NCI-H2227 treated with DMSO at 0.1 percent for 48 hours (cell line): ENCODE measurements at regions not wholly inside any gene's neighbourhood (a gene's known extent, or its start where the extent isn't known, plus 50 kb on each side); places are given as distances from the start of the nearest gene placed in this dataset.

ENCODE experiments used
- DNase-seq: peaks from one replicate; lab custom pipeline; 2025; lab: John Stamatoyannopoulos, UW

DNA sequence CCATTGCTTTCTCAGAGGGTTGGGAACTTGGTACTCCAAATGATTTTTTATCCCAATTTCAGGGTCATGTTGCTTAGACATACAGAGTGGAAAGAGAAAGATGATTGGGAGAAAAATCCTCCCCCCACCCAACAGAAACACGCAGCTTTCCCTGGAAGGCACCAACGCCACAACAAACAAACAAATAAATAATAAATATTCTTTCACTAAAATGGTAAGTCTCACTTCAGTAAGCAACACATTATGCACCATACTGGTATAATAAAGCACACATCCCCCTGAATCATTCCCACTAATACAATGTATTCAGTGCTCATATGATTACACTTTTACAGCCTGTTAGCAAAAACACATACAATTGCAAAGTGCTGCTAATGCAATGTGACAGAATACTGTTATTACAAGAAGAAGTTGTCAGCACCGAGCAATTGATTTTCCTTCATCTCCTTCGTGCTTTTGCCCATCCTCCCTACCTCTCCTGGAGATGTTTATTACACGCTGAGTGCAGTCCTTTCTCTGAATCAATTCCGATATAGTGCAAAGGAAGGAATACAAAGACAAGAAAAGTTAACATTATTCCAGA lies 359.9 kb downstream of the TXNL1 start:
- DNase-seq = peak; percentile 36

DNA sequence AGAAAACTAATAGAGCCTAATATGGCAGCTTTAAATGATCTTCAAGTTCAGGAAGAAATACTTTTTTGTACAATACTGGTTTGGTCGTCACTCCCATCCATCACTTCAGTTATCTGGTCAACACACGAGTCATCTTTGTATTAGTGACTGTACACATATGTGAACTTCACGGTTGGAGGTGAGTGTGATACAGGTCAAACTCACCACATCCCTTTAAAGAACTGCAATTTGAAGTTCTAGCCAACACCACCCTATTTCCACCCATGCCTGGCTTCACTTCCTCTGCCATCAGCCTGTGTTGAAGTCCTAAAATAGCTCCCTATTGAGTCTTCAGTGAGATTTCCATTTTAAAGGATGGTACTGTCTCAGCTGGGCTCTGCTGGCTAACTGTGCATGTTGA lies 361.9 kb downstream of the TXNL1 start:
- DNase-seq = no peak

DNA sequence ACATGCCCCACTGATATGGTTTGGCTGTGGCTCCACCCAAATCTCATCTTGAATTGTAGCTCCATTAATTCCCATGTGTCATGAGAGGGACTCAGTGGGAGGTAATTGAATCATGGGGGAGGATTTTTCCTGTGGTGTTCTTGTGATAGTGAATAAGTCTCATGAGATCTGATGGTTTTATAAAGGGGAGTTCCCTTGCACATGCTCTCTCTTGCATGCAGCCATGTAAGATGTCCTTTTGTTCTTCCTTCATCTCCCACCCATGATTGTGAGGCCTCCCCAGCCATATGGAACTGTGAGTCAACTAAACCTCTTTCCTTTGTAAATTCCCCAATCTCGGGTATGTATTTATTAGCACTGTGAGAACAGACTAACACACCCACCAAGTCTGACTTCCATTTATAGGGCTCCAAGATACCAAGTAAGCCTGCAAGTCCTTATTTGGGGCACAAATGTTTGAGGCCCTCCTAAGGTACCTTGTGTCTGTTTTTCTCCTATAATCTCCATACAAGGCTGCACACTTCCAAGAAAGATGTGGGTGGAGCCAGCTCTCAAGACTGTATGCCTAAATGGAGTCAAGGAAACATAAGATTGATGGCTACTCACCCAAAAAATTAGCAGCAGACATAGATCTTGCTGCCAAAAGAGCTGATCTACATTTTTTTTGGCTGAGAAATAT lies 364.7 kb downstream of the TXNL1 start:
- peak; percentile 20 for DNase-seq

- no peak for DNase-seq
These were observed 367.6 kb downstream of the TXNL1 start for GRCh38 chr18:56270671-56271250.

DNA sequence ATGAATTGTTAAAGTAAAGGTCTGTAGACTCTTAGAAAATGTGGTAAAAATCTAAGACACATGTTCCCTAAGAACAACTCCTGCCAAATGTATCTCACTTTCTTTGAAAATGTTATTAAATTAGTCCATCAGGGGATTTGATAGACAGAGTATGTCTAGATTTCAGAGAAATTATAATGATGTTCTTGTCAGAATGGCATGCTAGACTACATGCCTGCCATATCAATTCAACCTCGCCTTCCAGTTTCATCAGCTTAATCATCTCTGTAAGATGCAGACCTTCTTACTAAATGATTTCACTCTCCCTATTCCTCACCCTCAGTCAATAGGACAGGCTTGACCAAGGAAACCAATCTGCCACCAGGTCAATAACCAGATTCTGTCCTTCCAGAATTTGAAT lies 368.4 kb downstream of the TXNL1 start:
- no peak for DNase-seq

GRCh38 chr18:56268952-56269351 lies 369.4 kb downstream of the TXNL1 start:
- no peak for DNase-seq

DNA sequence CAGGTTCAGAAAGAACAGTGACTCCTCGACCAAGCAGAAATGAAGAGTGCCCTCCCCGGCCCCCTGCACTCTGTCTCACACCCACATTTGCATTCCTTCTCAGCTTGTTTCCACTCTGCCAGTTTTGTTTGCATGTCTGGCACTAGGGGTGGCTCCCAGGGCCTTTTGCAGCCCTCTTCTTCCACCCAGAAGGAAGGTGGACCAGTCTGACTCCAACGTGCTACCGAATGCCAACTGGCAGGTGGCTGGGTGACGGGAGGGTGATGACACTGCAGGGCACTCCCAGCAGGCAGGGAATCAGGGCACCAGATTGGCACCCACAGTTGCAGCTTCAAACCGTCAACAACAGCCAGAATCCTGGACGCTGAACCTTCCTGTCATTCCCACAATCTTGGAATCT lies 371.1 kb downstream of the TXNL1 start:
- DNase-seq = no peak

- DNase-seq = no peak
These were observed 380.2 kb downstream of the TXNL1 start for GRCh38 chr18:56258178-56258577.

GRCh38 chr18:56257205-56257604 lies 381.2 kb downstream of the TXNL1 start:
- DNase-seq = no peak

DNA sequence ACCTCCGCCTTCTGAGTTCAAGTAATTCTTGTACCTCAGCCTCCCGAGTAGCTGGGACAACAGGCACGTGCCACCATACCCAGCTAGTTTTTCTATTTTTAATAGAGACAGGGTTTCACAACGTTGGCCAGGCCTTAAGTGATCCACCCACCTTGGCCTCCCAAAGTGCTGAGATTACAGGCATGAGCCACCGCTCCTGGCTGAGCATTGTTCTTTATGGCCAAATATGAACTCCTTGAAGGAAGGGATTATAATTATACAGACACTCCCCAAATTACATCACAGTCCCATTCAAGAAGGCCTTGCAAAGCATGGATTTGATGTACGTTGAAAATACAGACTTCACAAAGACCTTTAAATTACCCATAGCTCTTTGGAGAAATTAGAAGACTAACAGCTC lies 381.7 kb downstream of the TXNL1 start:
- DNase-seq = peak; percentile 12

GRCh38 chr18:56255381-56255780 lies 383.0 kb downstream of the TXNL1 start:
- no peak for DNase-seq

DNA sequence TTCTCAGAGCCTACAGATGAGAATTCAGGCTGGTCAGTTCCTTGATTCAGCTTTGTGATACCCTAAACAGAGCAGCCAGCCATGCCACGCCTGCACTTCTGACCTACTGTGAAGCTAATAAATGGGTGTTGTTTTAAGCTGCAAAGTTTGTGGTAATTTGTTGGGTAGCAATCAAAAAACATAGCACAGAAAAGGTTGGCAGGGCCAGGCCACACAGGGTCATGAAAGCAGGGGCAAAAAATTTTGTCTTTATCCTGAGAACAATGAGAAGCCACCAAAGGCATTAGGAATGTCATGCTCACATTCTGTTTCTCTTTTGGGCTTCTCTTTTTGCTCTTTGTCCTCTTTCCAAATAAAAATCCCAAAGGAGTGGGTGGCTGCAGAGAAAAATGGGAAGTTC lies 385.9 kb downstream of the TXNL1 start:
- DNase-seq = no peak

DNA sequence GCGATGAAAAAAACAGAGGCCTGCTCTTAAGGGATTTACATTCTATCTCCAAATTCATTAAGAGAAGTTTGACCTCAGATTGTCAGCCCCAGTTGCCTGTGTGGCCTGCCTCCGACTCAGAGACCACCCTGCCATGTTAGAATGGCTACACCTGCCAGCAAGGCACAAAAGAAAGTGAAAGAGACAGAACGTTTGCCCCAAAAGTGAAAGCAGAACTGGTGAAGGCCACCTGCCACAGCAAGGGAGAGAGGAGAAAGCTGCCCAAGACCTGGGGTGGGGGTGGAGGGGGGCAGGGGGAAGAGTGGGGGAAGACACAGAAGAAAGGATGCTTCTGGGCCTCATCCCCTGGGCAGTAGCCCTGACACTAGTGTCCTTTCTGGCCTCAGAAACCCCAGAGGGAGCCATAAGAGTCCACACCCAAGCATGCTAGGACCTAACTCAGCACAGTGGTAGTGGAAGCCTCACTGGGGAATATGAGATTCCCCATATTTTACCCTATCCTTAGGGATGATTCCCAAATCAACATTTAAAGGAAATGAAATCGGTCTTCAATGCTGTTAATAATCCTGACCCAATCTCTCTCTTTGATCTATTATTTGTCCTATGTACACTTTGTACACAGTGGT lies 389.7 kb downstream of the TXNL1 start:
- no peak for DNase-seq

GRCh38 chr18:56246916-56247315 lies 391.5 kb downstream of the TXNL1 start:
- no peak for DNase-seq

DNA sequence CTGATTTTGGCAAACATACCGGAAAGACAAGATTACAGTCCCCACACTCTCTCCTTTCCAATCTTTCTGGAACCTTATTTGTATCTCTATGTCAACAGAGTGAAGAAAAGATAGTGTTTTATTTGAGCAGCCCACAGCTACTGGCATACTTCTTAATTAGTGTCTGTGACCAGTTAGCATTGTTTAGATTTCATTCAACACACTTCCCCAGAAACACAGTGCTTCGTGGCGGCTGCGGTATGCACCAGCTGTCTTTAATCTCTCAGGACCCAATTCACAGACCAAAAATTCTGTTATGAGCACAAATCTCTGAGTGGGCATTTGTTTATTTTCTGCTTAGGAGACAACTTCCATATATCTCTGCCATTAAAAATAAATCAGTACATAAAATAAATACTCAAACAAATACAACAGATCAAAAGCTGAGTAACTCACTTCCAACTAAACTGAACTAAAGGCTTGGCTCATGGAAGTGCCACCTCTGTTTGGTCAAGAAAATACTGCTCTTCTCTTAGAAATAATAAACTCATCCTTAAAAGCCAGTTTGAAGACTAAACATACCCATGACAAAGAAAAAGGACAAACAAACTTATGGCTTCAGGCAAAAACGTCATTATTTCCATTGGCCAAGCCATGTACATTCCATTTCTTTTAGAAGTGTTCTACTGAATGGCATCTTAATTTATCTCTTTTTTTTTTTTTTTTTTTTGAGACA lies 392.4 kb downstream of the TXNL1 start:
- DNase-seq = no peak

DNA sequence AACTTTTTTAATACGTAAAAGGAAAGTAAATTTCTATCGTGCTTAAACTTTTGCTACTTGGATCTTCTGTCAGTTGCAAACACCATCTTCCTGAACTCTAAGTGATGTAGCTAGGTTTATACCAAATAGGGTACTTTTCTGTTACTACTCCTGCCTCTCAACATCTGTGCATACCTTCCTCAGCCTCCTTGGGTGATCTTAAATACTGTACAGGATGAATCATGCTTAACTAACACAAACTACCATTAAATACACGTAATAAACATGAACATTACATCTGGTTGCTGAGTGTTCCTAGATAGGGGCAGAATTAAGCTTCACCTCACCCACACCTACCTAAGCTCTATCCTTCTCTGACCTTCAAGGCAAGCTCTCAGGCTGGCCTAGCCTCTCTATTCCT lies 398.0 kb downstream of the TXNL1 start:
- DNase-seq = no peak

GRCh38 chr18:56238576-56238975 lies 399.8 kb downstream of the TXNL1 start:
- DNase-seq = no peak

GRCh38 chr18:56235481-56236013 lies 402.8 kb downstream of the TXNL1 start:
- DNase-seq = peak; percentile 49

DNA sequence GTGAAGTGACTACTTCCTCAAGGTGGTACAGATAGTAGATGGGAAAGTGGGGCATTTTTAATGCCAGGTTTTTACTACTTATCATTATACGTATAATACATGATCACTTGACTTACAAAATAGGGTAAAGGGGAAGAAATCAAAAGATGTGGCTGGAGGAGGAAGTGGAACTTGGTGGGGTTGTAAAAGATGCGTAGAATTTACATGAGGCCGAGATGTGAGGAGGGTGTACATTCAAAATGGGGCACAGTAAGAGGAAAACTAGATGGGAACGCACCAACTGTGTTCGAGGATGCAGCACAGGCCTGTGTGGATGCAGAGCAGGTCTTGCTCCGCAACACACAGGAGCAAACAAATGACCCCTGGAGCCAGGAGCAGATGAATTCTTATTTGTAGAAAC lies 403.3 kb downstream of the TXNL1 start:
- no peak for DNase-seq

GRCh38 chr18:56233595-56233994 lies 404.8 kb downstream of the TXNL1 start:
- no peak for DNase-seq

DNA sequence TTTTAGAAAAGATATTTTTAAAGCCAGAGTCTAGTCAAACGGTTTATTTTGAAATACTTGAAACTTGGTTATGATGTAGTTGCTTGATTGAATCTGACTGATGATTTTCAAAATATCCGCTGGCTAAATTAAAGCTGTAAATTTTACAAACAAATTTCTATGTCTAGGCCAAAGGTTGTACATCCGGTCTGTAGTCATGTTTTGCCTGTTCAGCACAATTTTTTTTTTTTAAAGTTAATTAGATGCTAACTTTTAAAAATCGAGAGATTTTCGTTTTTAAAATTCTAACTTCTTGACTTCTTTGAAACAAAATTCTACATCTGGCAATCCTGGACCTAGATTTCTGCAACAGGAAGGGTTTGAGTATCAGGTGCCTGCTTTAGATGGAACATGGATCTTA lies 412.4 kb downstream of the TXNL1 start:
- DNase-seq = no peak
